ENCODE measurements at regions not wholly inside any gene's neighbourhood (a gene's known extent, or its start where the extent isn't known, plus 50 kb on each side); places are given as distances from the start of the nearest gene placed in this dataset.
"Not testable (repeated sequence)": the region's sequence is repeated elsewhere in the genome, so short reads cannot be mapped to it uniquely, and the experiment has no call there.

DNA sequence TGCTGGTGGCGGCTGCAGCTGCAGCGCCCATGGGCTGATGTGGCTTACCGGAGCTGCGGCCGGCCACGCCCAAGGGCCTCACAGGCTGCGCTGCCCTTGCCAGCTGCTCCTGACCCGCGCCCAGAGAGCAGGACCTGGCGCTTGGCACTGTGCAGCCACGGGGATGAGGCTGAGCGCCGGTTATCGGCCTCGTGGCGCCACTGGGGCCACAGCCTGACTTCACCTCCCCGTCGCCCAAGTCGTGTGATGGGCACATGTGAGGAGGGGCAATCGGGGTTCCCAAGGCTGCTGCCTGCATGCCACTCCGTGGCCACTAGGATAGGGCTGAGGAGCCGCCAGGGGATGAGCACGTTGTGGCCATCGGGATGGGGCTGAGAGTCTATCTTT, 77.2 kb upstream of the PABPC3 start:
- Histone ChIP-seq H3K27me3 (replicated peaks; ENCODE audit: insufficient read depth, low read length) (no peaks in the 10 kb centered on the region), H3F3A (ENCODE audit: insufficient read depth, low read length) (no peaks in the 10 kb centered on the region), H3K27ac (ENCODE audit: low read length) (no peak overlapping the region), H3K4me2 (ENCODE audit: low read depth, low read length) (no peak overlapping the region), H3K9ac (ENCODE audit: low read length) (no peak overlapping the region), H3K4me1 (ENCODE audit: low read length) (no peaks in the 10 kb centered on the region), H3K36me3 (replicated peaks; ENCODE audit: insufficient read depth, low read length) (no peaks in the 10 kb centered on the region), H3K79me2 (ENCODE audit: low read length) (no peaks in the 10 kb centered on the region), H3K9me3 (replicated peaks; ENCODE audit: insufficient read depth, low read length) (no peaks in the 10 kb centered on the region), H3K4me3 (ENCODE audit: low read length) (no peak overlapping the region), H4K20me1 (ENCODE audit: insufficient read depth, low read length) (no peaks in the 10 kb centered on the region), H2AFZ (ENCODE audit: low read length) (no peak overlapping the region), H3K9me2 (replicated peaks; ENCODE audit: insufficient read depth, low read length) (no peaks in the 10 kb centered on the region)
- TF ChIP-seq, protein P1, sequence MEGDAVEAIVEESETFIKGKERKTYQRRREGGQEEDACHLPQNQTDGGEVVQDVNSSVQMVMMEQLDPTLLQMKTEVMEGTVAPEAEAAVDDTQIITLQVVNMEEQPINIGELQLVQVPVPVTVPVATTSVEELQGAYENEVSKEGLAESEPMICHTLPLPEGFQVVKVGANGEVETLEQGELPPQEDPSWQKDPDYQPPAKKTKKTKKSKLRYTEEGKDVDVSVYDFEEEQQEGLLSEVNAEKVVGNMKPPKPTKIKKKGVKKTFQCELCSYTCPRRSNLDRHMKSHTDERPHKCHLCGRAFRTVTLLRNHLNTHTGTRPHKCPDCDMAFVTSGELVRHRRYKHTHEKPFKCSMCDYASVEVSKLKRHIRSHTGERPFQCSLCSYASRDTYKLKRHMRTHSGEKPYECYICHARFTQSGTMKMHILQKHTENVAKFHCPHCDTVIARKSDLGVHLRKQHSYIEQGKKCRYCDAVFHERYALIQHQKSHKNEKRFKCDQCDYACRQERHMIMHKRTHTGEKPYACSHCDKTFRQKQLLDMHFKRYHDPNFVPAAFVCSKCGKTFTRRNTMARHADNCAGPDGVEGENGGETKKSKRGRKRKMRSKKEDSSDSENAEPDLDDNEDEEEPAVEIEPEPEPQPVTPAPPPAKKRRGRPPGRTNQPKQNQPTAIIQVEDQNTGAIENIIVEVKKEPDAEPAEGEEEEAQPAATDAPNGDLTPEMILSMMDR (IDR thresholded peaks at IDR 0.05; ENCODE audit: low read length): no peak
- TF ChIP-seq EZH2phosphoT487 (IDR thresholded peaks at IDR 0.05; ENCODE audit: low read length) (no peak), EZH2 (optimal IDR thresholded peaks at IDR 0.05; ENCODE audit: low read depth, low read length) (no peak)
- no peak for DNase-seq

- H3K4me3 ChIP-seq (ENCODE audit: low read length); H2AFZ ChIP-seq (ENCODE audit: low read length); H3K4me2 ChIP-seq (ENCODE audit: low read depth, low read length); H4K20me1 ChIP-seq (ENCODE audit: insufficient read depth, low read length); H3K36me3 ChIP-seq (replicated peaks; ENCODE audit: insufficient read depth, low read length); H3K4me1 ChIP-seq (ENCODE audit: low read length); H3K9ac ChIP-seq (ENCODE audit: low read length); H3K9me3 ChIP-seq (replicated peaks; ENCODE audit: insufficient read depth, low read length); H3K79me2 ChIP-seq (ENCODE audit: low read length); H3F3A ChIP-seq (ENCODE audit: insufficient read depth, low read length); H3K9me2 ChIP-seq (replicated peaks; ENCODE audit: insufficient read depth, low read length); H3K27me3 ChIP-seq (replicated peaks; ENCODE audit: insufficient read depth, low read length); DNase-seq; H3K27ac ChIP-seq (ENCODE audit: low read length): not testable (repeated sequence)
Measured at GRCh38 chr13:25019741-25020140, 76.2 kb upstream of the PABPC3 start.

GRCh38 chr13:25024175-25024574, 71.8 kb upstream of the PABPC3 start:
- Histone ChIP-seq H3K9ac (ENCODE audit: low read length) (no peak overlapping the region), H4K20me1 (ENCODE audit: insufficient read depth, low read length) (no peaks in the 10 kb centered on the region), H3K9me2 (replicated peaks; ENCODE audit: insufficient read depth, low read length) (no peaks in the 10 kb centered on the region), H2AFZ (ENCODE audit: low read length) (no peak overlapping the region), H3K4me3 (ENCODE audit: low read length) (no peak overlapping the region), H3K9me3 (replicated peaks; ENCODE audit: insufficient read depth, low read length) (no peaks in the 10 kb centered on the region), H3K27ac (ENCODE audit: low read length) (no peak overlapping the region), H3K4me1 (ENCODE audit: low read length) (no peaks in the 10 kb centered on the region), H3K4me2 (ENCODE audit: low read depth, low read length) (no peak overlapping the region), H3K27me3 (replicated peaks; ENCODE audit: insufficient read depth, low read length) (no peaks in the 10 kb centered on the region), H3F3A (ENCODE audit: insufficient read depth, low read length) (no peaks in the 10 kb centered on the region), H3K36me3 (replicated peaks; ENCODE audit: insufficient read depth, low read length) (no peaks in the 10 kb centered on the region), H3K79me2 (ENCODE audit: low read length) (no peaks in the 10 kb centered on the region)
- TF ChIP-seq, protein P1 (IDR thresholded peaks at IDR 0.05; ENCODE audit: low read length): no peak
- TF ChIP-seq EZH2phosphoT487 (IDR thresholded peaks at IDR 0.05; ENCODE audit: low read length): no peak
- DNase-seq: no peak

DNA sequence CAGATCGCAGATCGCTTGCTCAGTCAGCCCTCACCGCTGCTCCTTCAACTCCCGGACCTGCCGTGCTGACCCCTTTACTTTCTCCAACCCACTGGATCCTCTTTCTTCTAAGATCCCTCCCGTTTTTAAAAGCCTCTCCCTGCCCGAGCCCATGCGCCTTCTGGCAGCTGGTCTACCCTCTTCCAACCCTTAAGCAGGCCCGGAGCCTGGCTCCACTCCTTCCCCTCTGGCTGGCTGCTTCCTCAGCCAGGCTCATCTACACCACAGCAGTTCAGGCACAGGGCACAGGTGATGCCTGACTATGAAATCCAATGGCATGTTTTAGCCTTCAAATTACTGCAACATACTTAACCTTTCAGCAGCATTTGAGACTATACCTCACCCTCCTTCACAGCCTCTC, 63.8 kb upstream of the PABPC3 start:
- H3K27ac ChIP-seq (ENCODE audit: low read length): no peak overlapping the region
- TF ChIP-seq EZH2 (optimal IDR thresholded peaks at IDR 0.05; ENCODE audit: low read depth, low read length) (no peak), EZH2phosphoT487 (IDR thresholded peaks at IDR 0.05; ENCODE audit: low read length) (no peak)
- TF ChIP-seq, protein P1 (IDR thresholded peaks at IDR 0.05; ENCODE audit: low read length): no peak
- no peaks in the 10 kb centered on the region for H3F3A ChIP-seq (ENCODE audit: insufficient read depth, low read length)
- H3K36me3 ChIP-seq (replicated peaks; ENCODE audit: insufficient read depth, low read length): no peaks in the 10 kb centered on the region
- H4K20me1 ChIP-seq (ENCODE audit: insufficient read depth, low read length): no peaks in the 10 kb centered on the region
- no peaks in the 10 kb centered on the region for H3K4me1 ChIP-seq (ENCODE audit: low read length)
- DNase-seq: no peak
- H3K9ac ChIP-seq (ENCODE audit: low read length): no peak overlapping the region
- no peaks in the 10 kb centered on the region for H3K9me2 ChIP-seq (replicated peaks; ENCODE audit: insufficient read depth, low read length)
- no peaks in the 10 kb centered on the region for H3K27me3 ChIP-seq (replicated peaks; ENCODE audit: insufficient read depth, low read length)
- no peaks in the 10 kb centered on the region for H3K9me3 ChIP-seq (replicated peaks; ENCODE audit: insufficient read depth, low read length)
- no peak overlapping the region for H3K4me2 ChIP-seq (ENCODE audit: low read depth, low read length)
- no peaks in the 10 kb centered on the region for H3K79me2 ChIP-seq (ENCODE audit: low read length)
- no peak overlapping the region for H3K4me3 ChIP-seq (ENCODE audit: low read length)
- H2AFZ ChIP-seq (ENCODE audit: low read length): no peak overlapping the region

Data from MM.1S (cell line).